HL-60 (cell line): ENCODE measurements at regions not wholly inside any gene's neighbourhood (a gene's known extent, or its start where the extent isn't known, plus 50 kb on each side); places are given as distances from the start of the nearest gene placed in this dataset.

Source experiments
- DNase-seq, 2 experiments: peaks; one replicate each; pipeline ENCODE4 v3.0.0-alpha.2; 2010 to 2020; ENCODE audit warnings: low read depth in 1 of 2, low spot score in 1 of 2
- H3K27ac ChIP-seq: fragments of 250-450 bp; sonication (Bioruptor Pico); replicated peaks from 2 replicates; pipeline ENCODE4 v1.5.1; 2020; ENCODE audit warnings: mild to moderate bottlenecking, moderate library complexity
- H3K27me3 ChIP-seq: fragments of 250-450 bp; sonication (Bioruptor Pico); 2 replicates; pipeline ENCODE4 v1.5.1; 2021; ENCODE audit warnings: mild to moderate bottlenecking, moderate library complexity; ENCODE audit not compliant: insufficient read depth, poor library complexity, severe bottlenecking
- H3K4me3 ChIP-seq: replicated peaks from 2 replicates; pipeline ENCODE4 v1.5.1; 2011; ENCODE audit warnings: mild to moderate bottlenecking, control low read depth, low read length; ENCODE audit not compliant: insufficient read depth
- GABPA ChIP-seq: IDR thresholded peaks from 2 replicates; pipeline ENCODE4 v1.6.1; 2012; ENCODE audit warnings: low read depth
- POLR2AphosphoS5 ChIP-seq: IDR thresholded peaks from 2 replicates; pipeline ENCODE4 v1.6.1; 2012; ENCODE audit warnings: low read depth
- SPI1 ChIP-seq: IDR thresholded peaks from 2 replicates; pipeline ENCODE4 v1.6.1; 2012; ENCODE audit warnings: low read depth, mild to moderate bottlenecking, borderline replicate concordance
- TF ChIP-seq, protein P1 (sequence below): IDR thresholded peaks from 2 replicates; pipeline ENCODE4 v1.6.1; 2012; ENCODE audit warnings: low read depth; ENCODE audit not compliant: insufficient replicate concordance
- TF ChIP-seq, protein P2 (sequence below): IDR thresholded peaks from one replicate; pipeline ENCODE4 v1.5.1; 2011; ENCODE audit warnings: low read length, control low read depth, inconsistent platforms; ENCODE audit not compliant: insufficient read depth

DNA sequence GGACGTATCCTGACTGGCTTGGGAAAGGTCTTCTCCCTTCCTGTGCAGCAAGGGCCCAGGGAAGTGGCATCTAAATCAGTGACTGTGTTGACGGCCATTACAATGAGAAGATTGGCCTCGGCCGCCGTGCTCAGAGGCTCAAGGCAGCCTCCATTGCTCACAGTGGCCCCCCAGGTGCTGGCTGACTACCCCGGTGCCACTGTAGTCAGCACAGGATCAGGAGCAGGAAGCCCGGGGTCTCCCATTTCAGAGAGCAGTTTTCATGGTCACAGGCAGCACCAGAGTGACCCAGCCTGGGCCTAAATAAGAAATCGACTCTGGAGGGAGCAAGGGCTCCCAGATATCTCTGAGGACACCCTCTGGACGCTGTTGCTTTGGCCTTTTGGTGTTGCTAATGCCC lies 219.4 kb upstream of the ARL4C start:
- H3K4me3 ChIP-seq, result no peak overlapping the region
- H3K27ac ChIP-seq, result no peak overlapping the region
- no peaks in the 10 kb centered on the region for H3K27me3 ChIP-seq
- TF ChIP-seq, protein P1, sequence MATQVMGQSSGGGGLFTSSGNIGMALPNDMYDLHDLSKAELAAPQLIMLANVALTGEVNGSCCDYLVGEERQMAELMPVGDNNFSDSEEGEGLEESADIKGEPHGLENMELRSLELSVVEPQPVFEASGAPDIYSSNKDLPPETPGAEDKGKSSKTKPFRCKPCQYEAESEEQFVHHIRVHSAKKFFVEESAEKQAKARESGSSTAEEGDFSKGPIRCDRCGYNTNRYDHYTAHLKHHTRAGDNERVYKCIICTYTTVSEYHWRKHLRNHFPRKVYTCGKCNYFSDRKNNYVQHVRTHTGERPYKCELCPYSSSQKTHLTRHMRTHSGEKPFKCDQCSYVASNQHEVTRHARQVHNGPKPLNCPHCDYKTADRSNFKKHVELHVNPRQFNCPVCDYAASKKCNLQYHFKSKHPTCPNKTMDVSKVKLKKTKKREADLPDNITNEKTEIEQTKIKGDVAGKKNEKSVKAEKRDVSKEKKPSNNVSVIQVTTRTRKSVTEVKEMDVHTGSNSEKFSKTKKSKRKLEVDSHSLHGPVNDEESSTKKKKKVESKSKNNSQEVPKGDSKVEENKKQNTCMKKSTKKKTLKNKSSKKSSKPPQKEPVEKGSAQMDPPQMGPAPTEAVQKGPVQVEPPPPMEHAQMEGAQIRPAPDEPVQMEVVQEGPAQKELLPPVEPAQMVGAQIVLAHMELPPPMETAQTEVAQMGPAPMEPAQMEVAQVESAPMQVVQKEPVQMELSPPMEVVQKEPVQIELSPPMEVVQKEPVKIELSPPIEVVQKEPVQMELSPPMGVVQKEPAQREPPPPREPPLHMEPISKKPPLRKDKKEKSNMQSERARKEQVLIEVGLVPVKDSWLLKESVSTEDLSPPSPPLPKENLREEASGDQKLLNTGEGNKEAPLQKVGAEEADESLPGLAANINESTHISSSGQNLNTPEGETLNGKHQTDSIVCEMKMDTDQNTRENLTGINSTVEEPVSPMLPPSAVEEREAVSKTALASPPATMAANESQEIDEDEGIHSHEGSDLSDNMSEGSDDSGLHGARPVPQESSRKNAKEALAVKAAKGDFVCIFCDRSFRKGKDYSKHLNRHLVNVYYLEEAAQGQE, result no peak
- TF ChIP-seq GABPA (no peak), SPI1 (no peak), POLR2AphosphoS5 (no peak)
- TF ChIP-seq, protein P2, sequence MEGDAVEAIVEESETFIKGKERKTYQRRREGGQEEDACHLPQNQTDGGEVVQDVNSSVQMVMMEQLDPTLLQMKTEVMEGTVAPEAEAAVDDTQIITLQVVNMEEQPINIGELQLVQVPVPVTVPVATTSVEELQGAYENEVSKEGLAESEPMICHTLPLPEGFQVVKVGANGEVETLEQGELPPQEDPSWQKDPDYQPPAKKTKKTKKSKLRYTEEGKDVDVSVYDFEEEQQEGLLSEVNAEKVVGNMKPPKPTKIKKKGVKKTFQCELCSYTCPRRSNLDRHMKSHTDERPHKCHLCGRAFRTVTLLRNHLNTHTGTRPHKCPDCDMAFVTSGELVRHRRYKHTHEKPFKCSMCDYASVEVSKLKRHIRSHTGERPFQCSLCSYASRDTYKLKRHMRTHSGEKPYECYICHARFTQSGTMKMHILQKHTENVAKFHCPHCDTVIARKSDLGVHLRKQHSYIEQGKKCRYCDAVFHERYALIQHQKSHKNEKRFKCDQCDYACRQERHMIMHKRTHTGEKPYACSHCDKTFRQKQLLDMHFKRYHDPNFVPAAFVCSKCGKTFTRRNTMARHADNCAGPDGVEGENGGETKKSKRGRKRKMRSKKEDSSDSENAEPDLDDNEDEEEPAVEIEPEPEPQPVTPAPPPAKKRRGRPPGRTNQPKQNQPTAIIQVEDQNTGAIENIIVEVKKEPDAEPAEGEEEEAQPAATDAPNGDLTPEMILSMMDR, result no peak
- no peak for DNase-seq

DNA sequence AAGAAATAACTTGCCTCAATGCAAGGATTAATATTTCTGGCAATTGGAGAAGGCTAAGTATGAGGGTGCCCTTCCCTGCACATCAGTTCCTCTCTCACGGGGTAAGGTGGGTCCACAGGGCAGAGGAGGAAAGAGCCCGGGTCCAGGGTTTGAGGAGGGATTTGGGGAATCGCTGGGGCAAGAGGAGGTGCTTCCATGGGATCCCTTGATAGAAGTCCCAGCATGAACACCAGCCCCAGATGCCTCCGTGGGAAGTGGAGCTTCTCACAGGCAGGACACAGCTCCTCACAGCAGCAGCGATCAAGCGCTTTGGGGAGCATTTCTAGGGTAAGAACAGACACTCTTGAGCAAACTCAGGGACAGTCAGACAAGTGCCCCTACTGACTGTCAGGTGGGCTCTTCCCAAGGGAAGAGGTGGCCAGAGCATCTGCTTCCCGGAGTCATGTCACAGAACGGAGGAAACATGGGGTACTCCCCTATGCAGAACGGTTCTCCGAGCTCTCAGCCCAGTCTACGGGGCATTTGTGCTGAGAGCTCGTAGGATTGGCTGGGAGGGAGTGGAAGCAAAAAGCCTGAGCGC lies 218.9 kb upstream of the ARL4C start:
- Histone ChIP-seq H3K27me3 (no peaks in the 10 kb centered on the region), H3K4me3 (no peak overlapping the region), H3K27ac (no peak overlapping the region)
- no peak for DNase-seq
- TF ChIP-seq, protein P2, result no peak
- TF ChIP-seq SPI1 (no peak), POLR2AphosphoS5 (no peak), GABPA (no peak)
- TF ChIP-seq, protein P1, result no peak

DNA sequence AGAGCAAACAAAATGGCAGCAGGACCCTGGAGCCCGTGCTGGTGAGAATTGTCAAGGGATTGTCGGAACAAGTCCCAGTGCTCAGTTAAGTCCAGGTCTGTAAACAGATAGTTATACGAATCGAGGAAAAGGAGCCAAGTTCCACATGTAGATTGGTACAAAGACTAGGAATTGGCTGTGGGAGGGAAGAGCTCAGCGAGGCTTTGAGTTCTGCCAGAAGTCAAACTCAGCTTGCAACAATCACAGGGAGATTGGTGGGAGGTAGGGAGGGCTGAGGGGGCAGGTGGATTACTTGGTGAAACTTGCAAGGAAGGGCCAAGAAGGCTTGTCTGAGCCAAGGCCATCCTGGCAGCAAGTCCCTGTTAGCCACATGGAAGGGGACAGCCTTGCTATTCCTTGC lies 217.8 kb upstream of the ARL4C start:
- Histone ChIP-seq H3K27me3 (no peaks in the 10 kb centered on the region), H3K27ac (no peak overlapping the region), H3K4me3 (no peak overlapping the region)
- DNase-seq, result no peak
- TF ChIP-seq GABPA, result no peak
- TF ChIP-seq, protein P1, result no peak
- no peak for TF ChIP-seq POLR2AphosphoS5
- TF ChIP-seq, protein P2, result no peak
- TF ChIP-seq SPI1, result no peak
